Prostate gland (tissue), 2 donors: ENCODE measurements at regions not wholly inside any gene's neighbourhood (a gene's known extent, or its start where the extent isn't known, plus 50 kb on each side); places are given as distances from the start of the nearest gene placed in this dataset.

Source experiments
- POLR2A ChIP-seq: fragments of 450-650 bp; IDR thresholded peaks from one replicate; pipeline ENCODE4 v1.6.1; 2016; ENCODE audit warnings: antibody characterized with exemption, mild to moderate bottlenecking
- POLR2AphosphoS5 ChIP-seq: sonication (generic); formaldehyde crosslinking; IDR thresholded peaks from one replicate; pipeline ENCODE4 v1.6.1; 2017; ENCODE audit warnings: antibody characterized with exemption
- TF ChIP-seq, protein P1 (sequence below), 4 experiments: fragments of 200-600 bp in 2 of 4; fragments of 450-650 bp in 2 of 4; sonication (generic) in 2 of 4; IDR thresholded peaks; 1 replicate in 3 of 4; 2 replicates in 1 of 4; pipeline ENCODE4 v1.5.1; 2016 to 2019; ENCODE audit warnings: antibody characterized with exemption in 4 of 4, mild to moderate bottlenecking in 2 of 4, moderate library complexity in 2 of 4

DNA sequence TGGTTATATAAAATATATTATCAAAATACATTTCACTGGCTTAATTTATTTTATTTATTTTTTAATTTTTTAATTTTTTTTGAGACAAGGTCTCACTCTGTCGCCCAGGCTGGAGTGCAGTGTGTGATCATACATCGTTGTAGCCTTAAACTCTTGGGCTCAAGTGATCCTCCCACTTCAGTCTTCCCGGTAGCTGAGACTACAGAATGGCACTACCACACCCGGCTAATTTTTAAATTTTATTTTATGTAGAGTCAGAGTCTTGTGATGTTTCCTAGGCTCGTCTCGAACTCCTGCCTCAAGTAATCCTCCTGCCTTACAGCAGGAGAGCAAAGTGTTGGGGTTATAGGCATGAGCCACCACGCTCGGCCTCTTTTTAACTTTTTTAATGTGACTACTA lies 143.8 kb downstream of the CEP135 start:
- TF ChIP-seq, protein P1, sequence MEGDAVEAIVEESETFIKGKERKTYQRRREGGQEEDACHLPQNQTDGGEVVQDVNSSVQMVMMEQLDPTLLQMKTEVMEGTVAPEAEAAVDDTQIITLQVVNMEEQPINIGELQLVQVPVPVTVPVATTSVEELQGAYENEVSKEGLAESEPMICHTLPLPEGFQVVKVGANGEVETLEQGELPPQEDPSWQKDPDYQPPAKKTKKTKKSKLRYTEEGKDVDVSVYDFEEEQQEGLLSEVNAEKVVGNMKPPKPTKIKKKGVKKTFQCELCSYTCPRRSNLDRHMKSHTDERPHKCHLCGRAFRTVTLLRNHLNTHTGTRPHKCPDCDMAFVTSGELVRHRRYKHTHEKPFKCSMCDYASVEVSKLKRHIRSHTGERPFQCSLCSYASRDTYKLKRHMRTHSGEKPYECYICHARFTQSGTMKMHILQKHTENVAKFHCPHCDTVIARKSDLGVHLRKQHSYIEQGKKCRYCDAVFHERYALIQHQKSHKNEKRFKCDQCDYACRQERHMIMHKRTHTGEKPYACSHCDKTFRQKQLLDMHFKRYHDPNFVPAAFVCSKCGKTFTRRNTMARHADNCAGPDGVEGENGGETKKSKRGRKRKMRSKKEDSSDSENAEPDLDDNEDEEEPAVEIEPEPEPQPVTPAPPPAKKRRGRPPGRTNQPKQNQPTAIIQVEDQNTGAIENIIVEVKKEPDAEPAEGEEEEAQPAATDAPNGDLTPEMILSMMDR (IDR thresholded peaks at IDR 0.05): no peak
- TF ChIP-seq POLR2A (no peak), POLR2AphosphoS5 (no peak)
